Uterus (tissue), 3 donors: ENCODE measurements at regions not wholly inside any gene's neighbourhood (a gene's known extent, or its start where the extent isn't known, plus 50 kb on each side); places are given as distances from the start of the nearest gene placed in this dataset.
"Not testable (repeated sequence)": the region's sequence is repeated elsewhere in the genome, so short reads cannot be mapped to it uniquely, and the experiment has no call there.

ENCODE experiments used
- DNase-seq, 2 donors: peaks; one replicate each; pipeline ENCODE4 v3.0.0-alpha.2; 2019 to 2020
- H3K27ac ChIP-seq, 2 donors: fragments of 200-600 bp; sonication (generic); 1 replicate in 1 of 2; 2 replicates in 1 of 2; pipeline ENCODE4 v1.5.1; 2016 to 2018
- H3K27me3 ChIP-seq, 2 donors: fragments of 200-600 bp; sonication (generic); one replicate each; pipeline ENCODE4 v1.5.1; 2018 to 2019; ENCODE audit warnings: control low read depth in 1 of 2
- H3K36me3 ChIP-seq, 2 donors: fragments of 200-600 bp; sonication (generic); one replicate each; pipeline ENCODE4 v1.5.1; 2019; ENCODE audit warnings: control low read depth in 1 of 2
- H3K4me1 ChIP-seq, 2 donors: fragments of 200-600 bp; sonication (generic); one replicate each; pipeline ENCODE4 v1.5.1; 2018 to 2019; ENCODE audit warnings: control low read depth in 1 of 2
- H3K4me3 ChIP-seq, 2 donors: fragments of 200-600 bp; sonication (generic); 1 replicate in 1 of 2; 2 replicates in 1 of 2; pipeline ENCODE4 v1.5.1; 2018 to 2019; ENCODE audit warnings: mild to moderate bottlenecking in 1 of 2
- H3K9me3 ChIP-seq, 2 donors: fragments of 200-600 bp; sonication (generic); one replicate each; pipeline ENCODE4 v1.5.1; 2019; ENCODE audit warnings: control low read depth in 1 of 2
- CTCF ChIP-seq, 4 experiments: fragments of 200-600 bp in 2 of 4; fragments of 450-650 bp in 2 of 4; sonication (generic) in 2 of 4; IDR thresholded peaks; one replicate each; pipeline ENCODE4 v1.5.1; 2016 to 2019; ENCODE audit warnings: antibody characterized with exemption in 4 of 4, mild to moderate bottlenecking in 2 of 4, moderate library complexity in 1 of 4
- POLR2A ChIP-seq, 2 donors: fragments of 450-650 bp; IDR thresholded peaks; one replicate each; pipeline ENCODE4 v1.6.1; 2016; ENCODE audit warnings: antibody characterized with exemption in 2 of 2, mild to moderate bottlenecking in 1 of 2, moderate library complexity in 1 of 2
- intact Hi-C: fragments of 100-400 bp; cut with DNase I; formaldehyde crosslinking; loops from one replicate; pipeline ENCODE4 v1.15.1; 2023; ENCODE audit warnings: low total_unique reads
- donor health status: DM: yes; HTN: yes; CAD: no.

DNA sequence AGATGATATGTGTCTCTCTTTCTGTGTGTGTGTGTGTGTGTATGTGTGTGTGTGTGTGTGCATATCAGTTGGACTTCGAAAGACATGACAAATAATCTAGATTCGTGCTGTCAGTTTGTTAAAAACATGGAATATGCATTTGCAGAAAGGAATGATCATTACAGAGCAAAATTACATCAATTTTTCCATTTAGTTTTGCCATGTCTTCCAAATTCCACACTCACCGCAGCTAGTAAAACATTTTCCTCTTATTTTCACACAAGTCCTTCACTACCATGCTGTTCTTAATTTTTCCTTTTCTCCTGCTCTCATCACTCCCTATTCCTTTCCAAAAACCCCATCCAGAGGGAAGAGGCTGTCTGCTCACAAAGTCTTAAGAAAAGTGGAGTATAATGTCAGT lies 1191.4 kb upstream of the SLC39A10 start:
- H3K27me3 ChIP-seq = no peaks in the 10 kb centered on the region
- TF ChIP-seq CTCF (IDR thresholded peaks at IDR 0.05) = no peak
- no peak for TF ChIP-seq POLR2A (IDR thresholded peaks at IDR 0.05)
- no peaks in the 10 kb centered on the region for H3K4me1 ChIP-seq
- no peak overlapping the region for H3K4me3 ChIP-seq
- intact Hi-C loops = no loop called here
- no peak for DNase-seq
- H3K9me3 ChIP-seq = no peaks in the 10 kb centered on the region
- no peak overlapping the region for H3K27ac ChIP-seq
- H3K36me3 ChIP-seq = no peaks in the 10 kb centered on the region

DNA sequence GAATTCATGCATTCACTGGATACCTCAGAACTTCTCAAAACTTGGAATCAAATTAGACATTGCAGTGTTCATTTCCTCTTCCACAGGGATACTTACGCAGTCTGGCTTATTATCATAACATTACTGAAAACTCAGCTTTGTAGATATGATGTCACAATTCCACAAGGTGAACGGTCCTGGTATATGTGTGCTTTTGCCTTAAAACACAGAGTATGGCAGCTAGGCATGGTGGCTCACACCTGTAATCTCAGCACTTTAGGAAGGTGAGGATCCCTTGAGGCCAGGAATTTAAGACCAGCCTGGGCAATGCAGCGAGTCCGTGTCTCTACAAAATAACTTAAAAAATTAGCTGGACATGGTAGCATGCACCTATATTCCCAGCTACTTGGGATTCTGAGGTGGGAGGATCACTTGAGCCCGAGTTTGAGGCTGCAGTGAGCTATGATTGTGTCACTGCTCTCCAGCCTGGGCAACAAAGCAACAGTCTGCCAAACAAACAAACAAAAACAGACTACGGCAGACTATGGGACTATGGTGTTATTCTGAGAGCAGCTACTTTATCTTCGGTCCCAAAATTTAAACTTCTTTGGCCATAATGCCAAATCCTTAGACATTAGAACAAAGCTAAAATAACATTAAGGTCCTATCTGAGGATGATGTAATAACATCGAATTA lies 1191.9 kb upstream of the SLC39A10 start:
- Histone ChIP-seq H3K9me3 (no peaks in the 10 kb centered on the region), H3K36me3 (no peaks in the 10 kb centered on the region), H3K27ac (no peak overlapping the region), H3K27me3 (no peaks in the 10 kb centered on the region), H3K4me1 (no peaks in the 10 kb centered on the region), H3K4me3 (no peak overlapping the region)
- intact Hi-C loops = no loop called here
- TF ChIP-seq CTCF (IDR thresholded peaks at IDR 0.05) (no peak), POLR2A (IDR thresholded peaks at IDR 0.05) (no peak)
- DNase-seq = no peak

- DNase-seq, H3K4me3 ChIP-seq, H3K27ac ChIP-seq, H3K4me1 ChIP-seq, H3K9me3 ChIP-seq, H3K36me3 ChIP-seq, intact Hi-C loops, H3K27me3 ChIP-seq: not testable (repeated sequence)
Measured at GRCh38 chr2:194462883-194463282, 1194.1 kb upstream of the SLC39A10 start.

DNA sequence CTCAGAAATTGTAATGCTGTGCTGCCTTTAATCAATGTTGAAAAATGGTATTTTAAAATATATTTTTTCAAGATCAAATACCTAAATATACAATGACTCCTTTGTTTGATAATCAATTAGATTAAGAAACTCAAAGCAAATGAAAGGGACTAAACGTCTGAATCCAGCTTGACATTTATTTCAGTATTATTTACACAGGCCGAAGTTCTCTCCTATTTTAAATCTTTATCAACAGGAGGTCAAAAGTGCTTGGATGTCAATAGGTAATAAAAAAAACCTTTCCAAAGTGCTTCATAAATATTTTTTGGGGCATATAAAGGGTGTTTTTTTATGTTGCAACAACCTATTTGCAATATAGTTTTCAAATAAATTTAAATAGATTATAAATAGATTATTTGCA lies 1201.7 kb upstream of the SLC39A10 start:
- H3K36me3 ChIP-seq = peaks cover 0 to 4% of the 10 kb centered on the region in 2 donors
- no peaks in the 10 kb centered on the region for H3K27me3 ChIP-seq
- no peak overlapping the region for H3K4me3 ChIP-seq
- H3K4me1 ChIP-seq = no peaks in the 10 kb centered on the region
- intact Hi-C loops = no loop called here
- peaks cover 0 to 3% of the 10 kb centered on the region in 2 donors for H3K9me3 ChIP-seq
- no peak overlapping the region for H3K27ac ChIP-seq
- no peak for TF ChIP-seq POLR2A (IDR thresholded peaks at IDR 0.05)
- TF ChIP-seq CTCF (IDR thresholded peaks at IDR 0.05) = no peak
- no peak for DNase-seq

DNA sequence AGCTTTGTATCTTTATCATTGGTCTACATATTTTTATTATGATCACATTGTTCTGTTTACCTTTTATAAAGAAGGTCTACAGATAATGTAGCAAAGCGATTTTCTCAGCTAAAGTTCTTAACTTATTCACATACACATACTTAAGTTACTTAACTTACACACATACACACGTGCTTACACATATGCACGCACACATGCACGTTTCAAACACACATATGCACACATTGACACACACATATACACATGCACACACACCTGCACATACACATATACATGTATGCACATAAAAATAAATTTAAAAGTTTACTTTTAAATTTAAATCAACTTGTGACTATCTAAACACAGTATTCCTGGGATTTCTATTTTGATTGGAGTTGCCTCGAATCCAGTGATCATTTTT lies 1204.5 kb upstream of the SLC39A10 start:
- Histone ChIP-seq H3K4me3 (no peak overlapping the region), H3K9me3 (no peaks in the 10 kb centered on the region), H3K36me3 (peaks cover 0 to 4% of the 10 kb centered on the region in 2 donors), H3K4me1 (no peaks in the 10 kb centered on the region), H3K27ac (no peak overlapping the region), H3K27me3 (no peaks in the 10 kb centered on the region)
- no peak for DNase-seq
- TF ChIP-seq CTCF (IDR thresholded peaks at IDR 0.05) (no peak), POLR2A (IDR thresholded peaks at IDR 0.05) (no peak)
- intact Hi-C loops = no loop called here

GRCh38 chr2:194445226-194445625 lies 1211.8 kb upstream of the SLC39A10 start:
- Histone ChIP-seq H3K9me3 (no peaks in the 10 kb centered on the region), H3K27me3 (no peaks in the 10 kb centered on the region), H3K36me3 (no peaks in the 10 kb centered on the region), H3K4me3 (no peak overlapping the region), H3K4me1 (no peaks in the 10 kb centered on the region), H3K27ac (no peak overlapping the region)
- DNase-seq = no peak
- intact Hi-C loops = no loop called here
- TF ChIP-seq POLR2A (IDR thresholded peaks at IDR 0.05) (no peak), CTCF (IDR thresholded peaks at IDR 0.05) (no peak)
